NCI-H2107 treated with DMSO at 0.1 percent for 48 hours (cell line): ENCODE measurements at regions not wholly inside any gene's neighbourhood (a gene's known extent, or its start where the extent isn't known, plus 50 kb on each side); places are given as distances from the start of the nearest gene placed in this dataset.
A peak's percentile ranks its signal among the peaks of the same experiment; 100 is the strongest.
"Not testable (repeated sequence)": the region's sequence is repeated elsewhere in the genome, so short reads cannot be mapped to it uniquely, and the experiment has no call there.

Source experiments
- DNase-seq: peaks from one replicate; lab custom pipeline; 2025; ENCODE audit not compliant: unreplicated experiment; lab: John Stamatoyannopoulos, UW

DNA sequence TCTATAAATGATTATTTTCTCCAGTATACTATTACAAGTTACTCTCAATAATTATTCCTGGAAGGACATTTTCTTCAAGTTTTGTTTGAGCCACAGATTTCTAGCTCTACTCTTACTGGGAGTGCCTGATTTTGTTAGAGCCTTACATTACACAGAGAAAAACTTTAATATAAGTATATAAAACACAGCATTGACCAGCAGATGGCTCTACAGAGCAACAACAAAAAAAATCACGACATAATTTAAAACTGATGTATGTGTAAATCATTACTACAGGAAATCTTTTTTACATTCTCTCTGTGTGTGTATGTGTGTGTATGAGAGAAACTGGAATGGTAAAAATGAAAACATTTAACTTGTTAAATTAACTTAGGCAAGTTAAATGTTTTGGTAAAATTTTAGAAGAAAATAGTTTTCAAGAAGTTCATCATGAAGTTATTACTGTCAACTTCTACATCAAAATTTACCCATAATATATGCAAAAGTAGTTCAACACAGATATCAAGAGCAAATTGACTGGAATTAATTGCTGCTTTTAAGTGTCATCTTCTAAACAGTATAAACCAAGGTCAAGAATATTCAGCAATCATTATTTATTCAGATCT, 103.3 kb downstream of the MDH1 start:
- peak; percentile 22 for DNase-seq

DNA sequence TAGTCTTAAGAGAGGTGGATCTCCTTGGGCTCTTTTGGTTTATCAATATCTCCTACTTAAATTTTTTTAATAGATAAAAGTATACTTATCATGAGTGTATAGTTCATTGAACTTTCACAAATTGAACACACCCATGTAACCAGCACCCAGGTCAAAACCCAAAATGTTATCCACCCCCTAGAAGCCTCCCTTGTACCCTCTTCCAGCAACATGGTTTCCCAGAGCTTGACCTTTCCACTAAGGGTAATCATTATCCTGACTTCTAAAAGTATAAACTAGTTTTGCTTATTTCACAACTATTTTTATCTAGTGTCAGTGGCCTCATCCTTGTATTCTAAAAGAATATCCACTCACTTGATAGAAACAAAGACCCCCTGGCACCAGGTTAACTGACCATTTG, 106.8 kb downstream of the MDH1 start:
- DNase-seq: no peak

DNA sequence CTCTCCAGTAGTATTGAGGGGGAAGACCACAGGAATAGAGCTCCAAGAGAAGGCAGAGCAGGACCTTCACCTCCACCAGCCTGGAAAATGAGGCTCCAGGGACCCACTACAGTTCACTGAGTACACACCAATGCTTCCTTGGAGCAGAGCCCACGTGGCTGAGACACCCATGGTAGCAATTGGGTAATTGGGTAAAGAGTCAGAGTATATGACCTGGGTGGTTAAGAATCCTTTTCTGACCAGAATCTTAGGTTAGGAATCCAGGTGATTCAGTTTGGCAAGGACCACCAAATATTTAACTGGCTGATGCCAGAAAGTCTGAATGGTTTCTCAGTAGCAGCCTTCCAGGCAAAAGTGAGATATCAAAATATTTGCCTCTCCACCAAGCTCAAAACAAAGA, 107.7 kb downstream of the MDH1 start:
- DNase-seq: no peak

DNA sequence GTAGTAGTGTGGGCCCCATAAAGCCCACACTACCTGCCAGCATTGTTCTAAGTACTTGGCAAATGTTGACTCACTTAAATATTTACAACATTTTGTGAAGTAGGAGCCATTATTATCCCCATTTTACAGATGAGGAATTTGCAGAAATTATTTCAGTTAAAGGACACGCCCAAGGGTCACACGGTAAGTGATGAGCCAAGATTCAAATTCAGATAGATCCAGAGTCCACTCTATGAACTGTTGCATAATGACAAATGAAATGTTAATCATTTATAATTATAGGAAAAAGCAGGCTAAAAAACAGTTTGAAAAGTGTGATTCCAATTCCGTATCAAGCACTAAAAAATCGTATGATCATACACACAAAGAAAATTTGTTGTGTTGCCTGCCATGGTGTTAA, 108.4 kb downstream of the MDH1 start:
- no peak for DNase-seq

DNA sequence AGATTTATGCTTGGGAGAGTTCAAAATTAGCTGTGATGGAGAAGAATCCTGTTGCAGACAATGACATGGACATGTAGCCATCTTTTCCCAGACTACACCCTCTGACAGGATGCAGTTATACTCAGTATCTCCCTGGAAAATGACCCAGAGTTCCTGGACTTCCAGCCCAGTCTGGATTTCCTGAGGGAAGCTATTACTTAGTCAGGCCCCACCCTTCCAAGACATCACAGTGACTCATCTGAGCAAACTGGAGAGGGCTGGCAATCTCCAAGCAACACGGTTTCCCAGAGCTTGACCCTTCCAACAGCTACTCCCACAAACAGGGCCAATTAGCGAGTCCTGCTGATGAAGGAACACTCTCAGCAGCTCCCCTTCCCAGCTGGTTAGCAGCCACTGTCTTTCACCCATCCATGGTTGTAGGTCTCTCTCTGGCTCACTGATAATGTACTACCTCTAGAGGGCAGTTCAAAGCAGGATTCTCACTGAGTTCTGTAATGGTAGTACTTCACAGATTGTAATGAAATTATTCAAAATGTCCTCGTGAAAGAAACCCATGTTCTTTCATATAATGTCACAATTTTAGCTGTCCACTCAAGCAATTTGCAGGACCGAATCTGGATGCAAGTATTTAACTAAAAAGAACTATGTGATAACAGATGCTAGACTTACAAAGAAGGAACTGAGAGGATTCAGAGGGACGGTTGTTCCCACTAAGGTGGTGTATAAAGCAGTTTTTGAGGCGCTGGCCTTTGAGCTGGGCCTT, 110.2 kb downstream of the MDH1 start:
- peak; percentile 45 for DNase-seq

DNA sequence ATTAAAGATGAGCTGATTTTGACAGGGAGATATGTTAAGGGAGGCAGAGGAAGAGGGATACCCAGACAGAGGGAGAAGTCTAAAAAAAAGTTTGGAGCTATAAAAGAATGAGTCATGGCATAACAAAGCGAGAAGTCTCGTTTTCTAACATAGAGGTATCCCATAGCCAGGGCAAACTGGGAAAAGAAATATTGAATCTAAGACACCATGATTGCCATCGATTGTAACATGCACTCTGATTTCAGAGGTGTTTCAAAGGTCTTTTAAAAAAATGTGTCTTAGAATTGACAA, 110.7 kb downstream of the MDH1 start:
- DNase-seq: no peak

DNA sequence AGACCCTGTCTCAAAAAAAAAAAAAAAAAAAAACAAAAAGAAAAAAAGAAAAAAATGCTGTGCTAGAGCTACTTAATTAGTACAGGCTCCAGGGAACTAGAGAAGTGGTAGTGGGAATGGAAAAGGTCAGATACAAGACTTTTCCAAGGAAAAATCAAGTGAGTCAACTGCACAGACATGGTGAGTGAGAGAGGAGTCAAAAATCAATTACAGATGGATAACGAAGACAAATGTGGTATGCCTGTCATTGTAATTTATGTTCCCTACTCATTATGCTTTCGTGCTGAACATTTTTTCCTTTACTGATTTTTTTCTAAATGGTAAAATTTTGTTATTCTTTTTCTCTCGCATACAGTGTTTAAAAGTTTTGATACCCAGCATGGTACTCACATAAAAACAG, 111.5 kb downstream of the MDH1 start:
- no peak for DNase-seq

DNA sequence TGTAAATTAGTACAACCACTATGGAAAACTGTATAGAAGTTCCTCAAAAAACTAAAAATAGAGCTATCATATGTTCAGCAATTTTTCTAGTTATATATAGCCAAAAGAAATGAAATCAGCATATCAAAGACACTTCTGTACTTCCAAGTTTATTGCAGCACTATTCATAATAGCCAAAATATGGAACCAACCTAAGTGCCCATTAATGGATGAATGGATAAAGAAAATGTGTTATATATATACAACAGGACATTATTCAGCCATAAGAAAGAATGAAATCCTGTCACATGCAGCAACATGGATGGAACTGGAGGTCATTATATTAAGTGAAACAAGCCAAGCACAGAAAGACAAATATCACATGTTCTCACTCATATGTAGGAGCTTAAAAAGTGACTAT, 112.6 kb downstream of the MDH1 start:
- DNase-seq: no peak

DNA sequence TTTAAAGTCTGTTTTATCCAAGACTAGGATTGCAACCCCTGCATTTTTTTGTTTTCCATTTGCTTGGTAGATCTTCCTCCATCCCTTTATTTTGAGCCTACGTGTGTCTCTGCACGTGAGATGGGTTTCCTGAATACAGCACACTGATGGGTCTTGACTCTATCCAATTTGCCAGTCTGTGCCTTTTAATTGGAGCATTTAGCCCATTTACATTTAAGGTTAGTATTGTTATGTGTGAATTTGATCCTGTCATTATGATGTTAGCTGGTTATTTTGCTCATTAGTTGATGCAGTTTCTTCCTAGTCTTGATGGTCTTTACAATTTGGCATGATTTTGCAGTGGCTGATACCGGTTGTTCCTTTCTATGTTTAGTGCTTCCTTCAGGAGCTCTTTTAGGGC, 117.3 kb downstream of the MDH1 start:
- not testable (repeated sequence) for DNase-seq

DNA sequence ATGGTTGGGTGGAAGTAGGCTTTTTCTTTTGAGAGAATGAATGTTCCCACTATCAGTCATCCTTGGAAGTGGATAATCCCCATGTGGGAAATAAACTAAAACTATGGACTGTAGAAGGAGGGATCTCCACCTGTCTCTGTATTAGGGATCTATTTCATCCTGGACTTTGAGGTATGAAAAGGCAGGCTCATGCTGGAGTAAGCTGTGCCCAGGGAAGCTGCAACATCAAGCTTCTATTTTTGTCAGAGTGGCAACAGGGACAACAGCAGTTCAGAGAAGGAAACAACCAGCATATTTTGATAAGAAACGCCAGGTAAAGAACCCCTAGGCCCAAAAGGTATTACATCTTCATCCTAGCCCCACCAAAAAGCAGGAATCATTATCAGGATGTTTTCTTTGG, 122.0 kb downstream of the MDH1 start:
- no peak for DNase-seq

DNA sequence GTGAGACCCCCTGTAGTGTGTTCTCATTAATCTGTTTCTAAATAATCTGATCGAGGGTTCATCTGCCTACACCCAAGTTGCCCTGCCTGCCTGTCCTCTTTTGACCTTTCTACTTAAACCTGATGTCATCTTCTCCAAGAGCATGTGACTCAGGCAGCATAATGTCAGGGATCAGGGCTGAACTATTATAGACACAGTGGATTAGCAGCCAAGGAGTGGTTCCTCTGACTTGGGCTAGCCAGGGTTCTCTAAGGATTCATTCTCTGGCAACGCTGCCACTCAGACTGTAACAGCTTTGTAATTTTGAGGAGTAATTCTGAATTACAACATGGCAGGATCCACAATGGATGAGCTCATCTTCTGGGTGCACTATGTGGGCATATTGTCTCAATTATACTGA, 124.0 kb downstream of the MDH1 start:
- DNase-seq: no peak

DNA sequence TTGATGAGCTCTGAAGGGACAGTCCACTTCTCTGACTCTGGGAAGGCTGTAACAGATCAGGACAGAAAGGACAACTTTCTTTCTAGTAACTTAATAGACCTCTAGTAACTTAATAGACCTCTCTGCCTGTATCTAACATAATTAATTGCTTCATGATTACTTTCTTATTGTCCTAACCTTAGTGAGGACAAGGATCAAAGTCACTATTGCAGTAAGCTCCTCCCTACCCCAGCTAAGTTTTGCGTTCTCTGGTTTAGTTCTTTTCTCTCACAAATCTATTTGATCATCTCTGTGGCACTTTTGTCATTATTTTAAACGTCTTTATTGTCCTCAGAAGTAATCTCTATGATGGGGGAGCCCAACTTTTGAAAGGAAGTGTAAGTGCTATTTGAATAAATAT, 125.5 kb upstream of the UGP2 start:
- DNase-seq: no peak

DNA sequence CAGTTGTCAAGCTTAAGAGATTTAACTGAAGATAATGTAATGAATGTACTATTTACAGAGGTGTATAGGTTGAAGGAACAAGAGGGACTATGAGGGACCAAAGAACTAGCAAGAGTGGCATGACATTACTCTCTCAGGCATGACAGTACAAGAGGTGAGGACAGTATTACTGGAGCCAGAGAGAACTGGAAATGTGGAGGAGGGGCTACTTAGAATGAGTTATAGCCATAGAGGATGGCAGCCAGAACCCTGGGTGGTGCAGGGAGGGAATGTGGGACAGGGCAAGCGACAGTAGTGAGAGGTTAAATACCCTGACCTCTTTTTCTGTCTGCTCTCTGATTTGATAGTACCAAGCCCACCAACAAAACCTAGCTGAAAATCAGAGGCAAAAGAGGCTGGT, 122.6 kb upstream of the UGP2 start:
- DNase-seq: no peak

DNA sequence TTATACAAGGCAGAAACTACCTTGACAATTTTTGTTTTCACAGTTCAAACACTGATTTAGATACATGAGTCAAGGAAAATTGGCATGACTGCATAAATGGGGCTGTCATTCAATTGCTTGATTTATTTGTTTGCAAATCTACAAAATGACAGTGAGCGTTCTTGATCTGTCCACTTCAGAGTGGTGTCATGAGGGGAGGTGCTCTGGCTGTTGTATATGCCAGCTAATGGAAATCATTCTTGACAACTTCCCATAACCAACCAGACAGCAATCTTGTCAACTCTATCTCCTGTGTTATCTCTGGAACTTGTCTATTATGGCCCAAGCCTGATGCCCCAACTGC, 120.6 kb upstream of the UGP2 start:
- DNase-seq: no peak

DNA sequence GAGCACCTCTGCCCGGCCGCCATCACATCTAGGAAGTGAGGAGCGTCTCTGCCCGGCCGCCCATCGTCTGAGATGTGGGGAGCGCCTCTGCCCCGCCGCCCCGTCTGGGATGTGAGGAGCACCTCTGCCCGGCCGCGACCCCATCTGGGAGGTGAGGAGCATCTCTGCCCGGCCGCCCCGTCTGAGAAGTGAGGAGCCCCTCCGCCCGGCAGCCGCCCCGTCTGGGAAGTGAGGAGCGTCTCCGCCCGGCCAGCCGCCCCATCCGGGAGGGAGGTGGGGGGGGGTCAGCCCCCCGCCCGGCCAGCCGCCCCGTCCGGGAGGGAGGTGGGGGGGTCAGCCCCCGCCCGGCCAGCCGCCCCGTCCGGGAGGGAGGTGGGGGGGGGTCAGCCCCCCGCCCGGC, 119.4 kb upstream of the UGP2 start:
- DNase-seq: not testable (repeated sequence)

DNA sequence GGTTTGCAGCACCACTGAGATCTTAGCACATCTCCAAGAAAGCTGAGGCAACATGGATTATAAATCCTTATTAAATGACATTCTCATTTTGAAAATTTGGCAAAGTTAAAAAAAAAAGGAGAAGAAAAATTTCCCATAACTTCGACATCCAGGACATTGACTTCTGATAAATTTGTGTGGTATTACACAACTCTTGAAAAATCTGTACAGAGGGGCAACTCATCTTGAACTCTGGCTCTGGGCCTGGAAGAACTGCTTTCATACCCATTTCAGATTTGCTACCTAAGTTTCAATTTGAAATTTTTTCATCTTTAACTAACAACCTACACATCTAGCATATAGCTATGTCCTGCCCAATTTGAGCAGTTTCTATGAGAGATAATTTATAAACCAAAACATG, 118.0 kb upstream of the UGP2 start:
- no peak for DNase-seq

DNA sequence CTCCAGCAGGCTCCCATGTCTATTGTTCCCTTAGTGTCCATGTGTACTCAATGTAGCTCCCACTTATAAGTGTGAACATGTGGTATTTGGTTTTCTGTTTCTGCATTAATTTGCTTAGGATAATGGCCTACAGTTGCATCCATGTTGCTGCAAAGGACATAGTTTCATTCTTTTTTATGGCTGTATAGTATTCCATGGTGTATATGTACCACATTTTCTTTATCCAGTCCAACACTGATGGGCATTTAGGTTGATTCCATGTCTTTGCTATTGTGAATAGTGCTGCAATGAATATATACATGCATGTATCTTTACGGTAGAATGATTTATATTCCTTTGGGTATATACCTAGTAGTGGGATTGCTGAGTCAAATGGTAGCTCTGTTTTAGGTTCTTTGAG, 116.5 kb upstream of the UGP2 start:
- DNase-seq: not testable (repeated sequence)

DNA sequence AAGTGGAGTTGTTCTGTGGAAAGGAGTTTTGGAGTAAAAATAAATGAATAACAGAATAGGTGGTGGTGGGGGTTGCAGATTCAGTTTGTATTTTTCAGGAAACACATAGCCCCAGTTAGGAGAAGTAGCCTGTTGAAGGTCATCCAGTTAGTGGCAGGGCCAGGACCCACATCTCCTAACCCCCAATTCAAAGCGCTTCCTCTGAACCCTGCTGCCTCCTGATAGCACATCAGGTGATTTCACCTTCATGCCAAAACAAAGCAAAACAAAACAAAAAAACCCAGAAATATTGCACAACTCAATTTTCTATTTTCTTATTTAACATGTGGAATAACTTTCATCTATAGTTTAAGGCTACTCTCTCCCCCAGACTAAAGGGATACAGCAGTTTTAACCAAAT, 112.3 kb upstream of the UGP2 start:
- no peak for DNase-seq

DNA sequence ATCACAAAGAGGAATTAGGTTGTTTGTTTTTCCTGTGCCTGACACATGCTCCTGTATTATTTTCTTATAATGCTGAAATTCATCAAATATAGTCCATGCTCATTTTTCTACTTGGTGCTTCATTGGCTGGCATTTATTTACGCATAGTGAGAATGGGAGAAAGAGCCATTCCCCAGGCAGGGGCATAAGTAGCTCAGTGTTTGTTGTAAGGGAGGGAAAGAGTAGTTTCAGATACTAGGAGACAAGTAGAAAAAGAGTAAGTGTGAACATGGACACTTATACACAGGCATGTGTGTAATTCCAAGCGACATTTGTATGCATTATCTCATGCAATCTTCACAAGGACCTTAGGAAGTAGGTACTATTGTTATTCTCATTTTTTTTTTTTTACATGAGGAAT, 111.9 kb upstream of the UGP2 start:
- no peak for DNase-seq

DNA sequence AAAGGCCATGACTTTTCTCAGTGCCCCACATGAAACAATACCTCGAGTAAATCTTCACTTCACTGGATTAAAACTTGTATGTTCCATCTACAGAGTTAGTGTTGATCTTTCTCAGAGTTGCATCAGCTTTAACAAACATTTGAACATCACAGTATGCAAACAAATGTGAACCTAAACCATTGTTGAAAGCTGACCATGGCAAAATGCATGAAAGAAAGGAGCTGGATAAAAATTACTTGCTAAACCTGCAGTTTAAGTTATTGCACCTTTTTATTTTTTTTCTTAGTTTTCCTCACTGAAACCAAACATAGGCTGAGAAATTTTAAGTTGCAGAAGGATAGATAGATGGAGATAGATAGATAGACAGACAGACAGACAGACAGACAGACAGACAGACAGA, 107.2 kb upstream of the UGP2 start:
- no peak for DNase-seq

DNA sequence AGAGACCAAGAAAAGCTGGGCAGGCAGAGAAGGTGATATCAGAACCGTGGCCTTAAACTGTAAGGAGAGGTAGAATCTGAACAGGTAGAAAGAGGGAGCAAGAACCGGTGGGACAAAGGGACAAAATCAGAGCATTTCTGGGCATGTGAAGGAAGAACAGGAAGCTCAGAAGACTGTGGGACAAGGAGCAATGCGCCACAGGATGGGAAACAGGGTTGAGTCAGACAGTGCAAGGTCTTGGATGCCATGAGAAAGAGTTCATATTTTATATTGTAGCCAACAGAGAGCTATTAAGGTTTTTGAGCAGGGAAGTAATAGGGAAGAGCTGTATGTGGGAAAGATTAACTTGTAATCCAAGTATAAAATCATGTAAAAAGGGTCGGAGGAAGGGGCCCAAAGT, 106.4 kb upstream of the UGP2 start:
- no peak for DNase-seq

DNA sequence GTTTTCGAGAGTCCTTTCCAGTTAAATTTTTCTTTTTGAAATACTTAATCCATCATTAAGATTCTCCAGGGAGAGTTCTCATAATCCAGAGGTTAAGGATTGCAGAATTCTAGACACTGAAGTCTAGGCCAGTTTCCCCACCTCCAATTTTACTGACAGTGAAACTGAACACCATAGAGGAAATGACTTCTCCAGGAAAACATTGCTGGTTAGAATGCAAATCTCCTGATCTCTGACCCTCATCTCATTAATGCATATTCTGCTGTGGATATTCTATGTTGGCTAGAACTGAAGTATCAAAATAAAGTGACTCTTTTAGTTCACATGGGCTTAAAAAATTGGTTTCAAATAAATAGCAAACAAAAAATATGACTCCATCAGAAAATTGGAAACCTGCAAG, 105.8 kb upstream of the UGP2 start:
- no peak for DNase-seq

DNA sequence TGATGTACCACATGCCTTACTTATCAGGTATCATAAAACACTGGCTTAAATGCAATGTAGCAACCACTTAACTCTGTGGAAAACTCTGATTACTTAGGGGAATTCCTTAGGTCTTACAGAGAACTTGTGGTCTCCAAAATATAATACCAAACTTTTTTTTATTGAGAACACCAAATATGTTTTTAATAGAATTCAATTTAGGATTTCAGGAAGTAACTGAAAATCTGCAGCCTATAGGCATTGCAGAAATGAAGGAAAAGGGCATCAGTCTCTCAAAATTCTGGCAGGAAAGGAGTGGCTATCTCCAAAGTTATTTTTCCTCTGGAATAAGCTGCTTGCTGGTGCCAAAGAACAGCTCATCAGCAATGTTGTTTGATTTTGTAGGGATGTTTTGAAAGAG, 105.3 kb upstream of the UGP2 start:
- no peak for DNase-seq
